ENCODE measurements at regions not wholly inside any gene's neighbourhood (a gene's known extent, or its start where the extent isn't known, plus 50 kb on each side); places are given as distances from the start of the nearest gene placed in this dataset.

GRCh38 chr2:100744589-100744988 lies 75.3 kb upstream of the NPAS2 start:
- Histone ChIP-seq H3K4me3 (ENCODE audit: low read depth, low read length, poor library complexity, severe bottlenecking) (no peak overlapping the region), H3F3A (ENCODE audit: insufficient read depth, low read length) (no peaks in the 10 kb centered on the region), H3K4me2 (ENCODE audit: low read length) (no peak overlapping the region), H3K27me3 (ENCODE audit: insufficient read depth, low read length) (0 out of 2 replicates have a peak, but pooled peaks cover 6% of the 10 kb centered on the region), H3K36me3 (ENCODE audit: insufficient read depth, low read length) (no peaks in the 10 kb centered on the region), H3K9ac (ENCODE audit: low read length) (no peak overlapping the region), H3K79me2 (ENCODE audit: insufficient read depth, low read length) (no peaks in the 10 kb centered on the region), H4K20me1 (ENCODE audit: insufficient read depth, low read length) (no peaks in the 10 kb centered on the region), H3K9me3 (ENCODE audit: low read length) (no peaks in the 10 kb centered on the region), H3K9me2 (ENCODE audit: low read depth, low read length) (no peaks in the 10 kb centered on the region), H3K27ac (ENCODE audit: low read depth, low read length, poor library complexity, severe bottlenecking) (no peak overlapping the region), H3K4me1 (ENCODE audit: insufficient read depth, low read length, severe bottlenecking) (no peaks in the 10 kb centered on the region), H2AFZ (ENCODE audit: low read length) (no peak overlapping the region)
- TF ChIP-seq EZH2 (IDR thresholded peaks at IDR 0.05; ENCODE audit: borderline replicate concordance, low read length): no peak
- TF ChIP-seq, protein P1, sequence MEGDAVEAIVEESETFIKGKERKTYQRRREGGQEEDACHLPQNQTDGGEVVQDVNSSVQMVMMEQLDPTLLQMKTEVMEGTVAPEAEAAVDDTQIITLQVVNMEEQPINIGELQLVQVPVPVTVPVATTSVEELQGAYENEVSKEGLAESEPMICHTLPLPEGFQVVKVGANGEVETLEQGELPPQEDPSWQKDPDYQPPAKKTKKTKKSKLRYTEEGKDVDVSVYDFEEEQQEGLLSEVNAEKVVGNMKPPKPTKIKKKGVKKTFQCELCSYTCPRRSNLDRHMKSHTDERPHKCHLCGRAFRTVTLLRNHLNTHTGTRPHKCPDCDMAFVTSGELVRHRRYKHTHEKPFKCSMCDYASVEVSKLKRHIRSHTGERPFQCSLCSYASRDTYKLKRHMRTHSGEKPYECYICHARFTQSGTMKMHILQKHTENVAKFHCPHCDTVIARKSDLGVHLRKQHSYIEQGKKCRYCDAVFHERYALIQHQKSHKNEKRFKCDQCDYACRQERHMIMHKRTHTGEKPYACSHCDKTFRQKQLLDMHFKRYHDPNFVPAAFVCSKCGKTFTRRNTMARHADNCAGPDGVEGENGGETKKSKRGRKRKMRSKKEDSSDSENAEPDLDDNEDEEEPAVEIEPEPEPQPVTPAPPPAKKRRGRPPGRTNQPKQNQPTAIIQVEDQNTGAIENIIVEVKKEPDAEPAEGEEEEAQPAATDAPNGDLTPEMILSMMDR (IDR thresholded peaks at IDR 0.05; ENCODE audit: low read length): no peak

DNA sequence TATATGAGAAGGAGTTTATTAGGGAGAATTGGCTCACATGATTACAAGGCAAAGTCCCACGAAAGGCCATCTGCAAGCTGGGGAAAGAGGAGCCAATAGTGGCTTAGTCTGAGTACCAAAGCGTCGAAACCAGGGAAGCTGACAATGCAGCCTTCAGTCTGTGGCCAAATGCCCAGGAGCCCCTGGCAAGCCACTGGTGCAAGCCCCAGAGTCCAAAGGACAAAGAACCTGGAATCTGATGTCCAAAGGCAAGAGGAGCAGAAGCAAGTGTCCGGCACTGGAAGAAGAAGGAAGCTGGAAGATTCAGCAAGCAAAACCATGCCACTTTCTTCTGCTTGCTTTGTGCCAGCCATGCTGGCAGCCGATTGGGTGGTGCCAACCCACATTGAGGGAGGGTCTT lies 74.3 kb upstream of the NPAS2 start:
- Histone ChIP-seq H3K4me3 (ENCODE audit: low read depth, low read length, poor library complexity, severe bottlenecking) (no peak overlapping the region), H2AFZ (ENCODE audit: low read length) (no peak overlapping the region), H3F3A (ENCODE audit: insufficient read depth, low read length) (no peaks in the 10 kb centered on the region), H4K20me1 (ENCODE audit: insufficient read depth, low read length) (no peaks in the 10 kb centered on the region), H3K36me3 (ENCODE audit: insufficient read depth, low read length) (no peaks in the 10 kb centered on the region), H3K27me3 (ENCODE audit: insufficient read depth, low read length) (0 out of 2 replicates have a peak, but pooled peaks cover 6% of the 10 kb centered on the region), H3K79me2 (ENCODE audit: insufficient read depth, low read length) (no peaks in the 10 kb centered on the region), H3K4me2 (ENCODE audit: low read length) (no peak overlapping the region), H3K9me3 (ENCODE audit: low read length) (no peaks in the 10 kb centered on the region), H3K9me2 (ENCODE audit: low read depth, low read length) (no peaks in the 10 kb centered on the region), H3K27ac (ENCODE audit: low read depth, low read length, poor library complexity, severe bottlenecking) (no peak overlapping the region), H3K9ac (ENCODE audit: low read length) (no peak overlapping the region), H3K4me1 (ENCODE audit: insufficient read depth, low read length, severe bottlenecking) (no peaks in the 10 kb centered on the region)
- TF ChIP-seq, protein P1 (IDR thresholded peaks at IDR 0.05; ENCODE audit: low read length): no peak
- TF ChIP-seq EZH2 (IDR thresholded peaks at IDR 0.05; ENCODE audit: borderline replicate concordance, low read length): no peak

DNA sequence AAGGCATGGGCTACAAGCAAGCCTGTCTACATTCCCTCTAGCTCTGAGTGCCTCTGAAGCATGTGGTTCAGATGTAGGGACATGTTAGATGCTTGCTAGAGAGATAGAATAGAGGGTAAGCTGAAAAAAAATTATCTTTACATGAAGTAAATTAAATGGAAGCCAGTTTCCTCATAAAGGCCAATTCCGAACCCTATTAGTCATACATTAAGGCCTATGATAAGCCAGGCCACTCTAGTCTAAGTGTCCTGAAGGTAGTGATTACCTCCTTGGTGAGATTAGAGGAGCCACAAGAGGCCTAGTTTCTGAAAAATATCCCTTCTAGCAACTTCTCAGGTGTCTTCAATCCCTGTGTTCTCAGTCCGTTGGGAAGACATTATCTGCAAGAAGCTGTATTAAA lies 72.4 kb upstream of the NPAS2 start:
- Histone ChIP-seq H3K27me3 (ENCODE audit: insufficient read depth, low read length) (no peaks in the 10 kb centered on the region), H3K4me3 (ENCODE audit: low read depth, low read length, poor library complexity, severe bottlenecking) (no peak overlapping the region), H3F3A (ENCODE audit: insufficient read depth, low read length) (no peaks in the 10 kb centered on the region), H3K79me2 (ENCODE audit: insufficient read depth, low read length) (no peaks in the 10 kb centered on the region), H2AFZ (ENCODE audit: low read length) (no peak overlapping the region), H3K27ac (ENCODE audit: low read depth, low read length, poor library complexity, severe bottlenecking) (no peak overlapping the region), H3K9me2 (ENCODE audit: low read depth, low read length) (no peaks in the 10 kb centered on the region), H4K20me1 (ENCODE audit: insufficient read depth, low read length) (no peaks in the 10 kb centered on the region), H3K36me3 (ENCODE audit: insufficient read depth, low read length) (no peaks in the 10 kb centered on the region), H3K4me2 (ENCODE audit: low read length) (no peak overlapping the region), H3K9ac (ENCODE audit: low read length) (no peak overlapping the region), H3K4me1 (ENCODE audit: insufficient read depth, low read length, severe bottlenecking) (no peaks in the 10 kb centered on the region), H3K9me3 (ENCODE audit: low read length) (no peaks in the 10 kb centered on the region)
- TF ChIP-seq EZH2 (IDR thresholded peaks at IDR 0.05; ENCODE audit: borderline replicate concordance, low read length): no peak
- TF ChIP-seq, protein P1 (IDR thresholded peaks at IDR 0.05; ENCODE audit: low read length): no peak

All from OCI-LY1 (cell line).